ENCODE measurements at regions not wholly inside any gene's neighbourhood (a gene's known extent, or its start where the extent isn't known, plus 50 kb on each side); places are given as distances from the start of the nearest gene placed in this dataset.

DNA sequence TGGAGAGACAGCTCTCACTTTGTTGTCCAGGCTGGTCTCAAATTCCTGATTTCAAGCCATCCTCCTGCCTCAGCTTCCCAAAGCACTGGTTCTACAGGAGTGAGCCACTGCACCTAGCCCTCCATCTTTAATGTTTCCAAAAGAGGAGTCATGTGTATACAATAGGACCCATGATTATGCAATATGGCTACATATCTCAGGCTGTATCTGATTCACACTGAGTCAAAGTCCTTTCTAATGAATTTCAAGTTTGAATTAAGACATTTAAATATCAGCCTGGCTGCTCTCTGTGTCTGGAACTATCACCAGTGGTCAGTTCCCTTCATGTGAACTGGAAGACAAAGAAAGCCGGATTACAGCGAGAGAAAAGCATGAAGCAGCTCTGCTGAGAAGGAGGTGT is 90.5 kb downstream of the MINAR1 start:
- TF ChIP-seq, protein P1, sequence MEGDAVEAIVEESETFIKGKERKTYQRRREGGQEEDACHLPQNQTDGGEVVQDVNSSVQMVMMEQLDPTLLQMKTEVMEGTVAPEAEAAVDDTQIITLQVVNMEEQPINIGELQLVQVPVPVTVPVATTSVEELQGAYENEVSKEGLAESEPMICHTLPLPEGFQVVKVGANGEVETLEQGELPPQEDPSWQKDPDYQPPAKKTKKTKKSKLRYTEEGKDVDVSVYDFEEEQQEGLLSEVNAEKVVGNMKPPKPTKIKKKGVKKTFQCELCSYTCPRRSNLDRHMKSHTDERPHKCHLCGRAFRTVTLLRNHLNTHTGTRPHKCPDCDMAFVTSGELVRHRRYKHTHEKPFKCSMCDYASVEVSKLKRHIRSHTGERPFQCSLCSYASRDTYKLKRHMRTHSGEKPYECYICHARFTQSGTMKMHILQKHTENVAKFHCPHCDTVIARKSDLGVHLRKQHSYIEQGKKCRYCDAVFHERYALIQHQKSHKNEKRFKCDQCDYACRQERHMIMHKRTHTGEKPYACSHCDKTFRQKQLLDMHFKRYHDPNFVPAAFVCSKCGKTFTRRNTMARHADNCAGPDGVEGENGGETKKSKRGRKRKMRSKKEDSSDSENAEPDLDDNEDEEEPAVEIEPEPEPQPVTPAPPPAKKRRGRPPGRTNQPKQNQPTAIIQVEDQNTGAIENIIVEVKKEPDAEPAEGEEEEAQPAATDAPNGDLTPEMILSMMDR (IDR thresholded peaks at IDR 0.05; ENCODE audit: low read depth, low read length), result no peak
- no peak for TF ChIP-seq POLR2A (IDR thresholded peaks at IDR 0.05; ENCODE audit: extremely low read depth, insufficient read length)
- TF ChIP-seq, protein P2, sequence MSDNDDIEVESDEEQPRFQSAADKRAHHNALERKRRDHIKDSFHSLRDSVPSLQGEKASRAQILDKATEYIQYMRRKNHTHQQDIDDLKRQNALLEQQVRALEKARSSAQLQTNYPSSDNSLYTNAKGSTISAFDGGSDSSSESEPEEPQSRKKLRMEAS (IDR thresholded peaks at IDR 0.05; ENCODE audit: low read depth, low read length), result no peak
- no peak for TF ChIP-seq MYC (IDR thresholded peaks at IDR 0.05; ENCODE audit: low read depth, low read length)
